ENCODE measurements at regions not wholly inside any gene's neighbourhood (a gene's known extent, or its start where the extent isn't known, plus 50 kb on each side); places are given as distances from the start of the nearest gene placed in this dataset.

DNA sequence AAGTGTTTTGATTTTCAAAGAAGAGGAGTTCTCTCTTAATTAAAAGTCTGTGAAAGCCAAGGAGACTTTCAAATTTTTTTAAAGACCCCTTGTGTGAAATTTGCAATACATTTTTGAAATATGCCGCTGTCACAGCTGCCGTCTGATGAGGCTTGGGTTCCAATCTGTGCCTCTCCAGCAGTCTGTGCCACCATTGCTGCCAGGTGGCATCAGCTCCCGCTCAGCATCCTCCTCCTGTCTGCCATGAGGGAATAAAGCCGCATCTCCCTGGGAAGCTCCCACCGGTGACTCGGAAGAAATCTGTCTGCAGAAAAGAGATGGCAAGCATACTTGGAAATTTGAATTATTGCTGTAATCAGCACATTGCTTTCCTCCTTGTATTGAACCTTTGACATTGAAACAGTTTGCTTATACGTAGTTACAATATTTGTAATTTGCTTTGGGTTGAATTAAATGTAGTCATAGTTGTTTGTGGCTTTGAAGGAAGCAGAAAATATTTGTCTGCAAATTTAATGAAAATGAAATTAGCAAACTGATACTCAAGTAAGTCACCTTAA lies 145.7 kb upstream of the SNX2 start:
- POLR2A ChIA-PET = no interaction called here
- CTCF ChIA-PET = no interaction called here
- TF ChIP-seq, protein P1, sequence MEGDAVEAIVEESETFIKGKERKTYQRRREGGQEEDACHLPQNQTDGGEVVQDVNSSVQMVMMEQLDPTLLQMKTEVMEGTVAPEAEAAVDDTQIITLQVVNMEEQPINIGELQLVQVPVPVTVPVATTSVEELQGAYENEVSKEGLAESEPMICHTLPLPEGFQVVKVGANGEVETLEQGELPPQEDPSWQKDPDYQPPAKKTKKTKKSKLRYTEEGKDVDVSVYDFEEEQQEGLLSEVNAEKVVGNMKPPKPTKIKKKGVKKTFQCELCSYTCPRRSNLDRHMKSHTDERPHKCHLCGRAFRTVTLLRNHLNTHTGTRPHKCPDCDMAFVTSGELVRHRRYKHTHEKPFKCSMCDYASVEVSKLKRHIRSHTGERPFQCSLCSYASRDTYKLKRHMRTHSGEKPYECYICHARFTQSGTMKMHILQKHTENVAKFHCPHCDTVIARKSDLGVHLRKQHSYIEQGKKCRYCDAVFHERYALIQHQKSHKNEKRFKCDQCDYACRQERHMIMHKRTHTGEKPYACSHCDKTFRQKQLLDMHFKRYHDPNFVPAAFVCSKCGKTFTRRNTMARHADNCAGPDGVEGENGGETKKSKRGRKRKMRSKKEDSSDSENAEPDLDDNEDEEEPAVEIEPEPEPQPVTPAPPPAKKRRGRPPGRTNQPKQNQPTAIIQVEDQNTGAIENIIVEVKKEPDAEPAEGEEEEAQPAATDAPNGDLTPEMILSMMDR (IDR thresholded peaks at IDR 0.05; ENCODE audit: control extremely low read depth, extremely low read depth, low read depth, missing control alignments) = no peak
- no peak for DNase-seq (ENCODE audit: extremely low spot score)

DNA sequence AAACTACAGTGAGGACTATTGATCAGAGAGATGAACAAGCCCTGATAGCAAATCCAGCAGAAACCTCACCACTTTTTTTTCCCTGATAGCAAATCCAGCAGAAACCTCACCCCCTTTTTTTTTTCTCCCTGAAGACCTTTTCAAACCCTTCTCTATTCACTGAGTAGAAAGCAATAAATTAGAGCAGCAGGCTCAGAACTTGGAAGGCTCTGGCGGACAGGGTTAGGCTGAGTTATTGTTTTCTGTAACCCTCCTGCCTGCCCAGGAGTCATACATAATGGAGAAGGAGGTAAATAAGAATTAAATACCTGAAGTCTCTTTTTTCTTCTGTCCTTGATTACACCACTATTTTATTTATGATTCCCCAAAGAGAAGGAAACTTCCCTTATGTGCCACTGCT lies 136.3 kb upstream of the SNX2 start:
- POLR2A ChIA-PET = no interaction called here
- TF ChIP-seq, protein P1 (IDR thresholded peaks at IDR 0.05; ENCODE audit: control extremely low read depth, extremely low read depth, low read depth, missing control alignments) = no peak
- DNase-seq (ENCODE audit: extremely low spot score) = no peak
- CTCF ChIA-PET = no interaction called here

DNA sequence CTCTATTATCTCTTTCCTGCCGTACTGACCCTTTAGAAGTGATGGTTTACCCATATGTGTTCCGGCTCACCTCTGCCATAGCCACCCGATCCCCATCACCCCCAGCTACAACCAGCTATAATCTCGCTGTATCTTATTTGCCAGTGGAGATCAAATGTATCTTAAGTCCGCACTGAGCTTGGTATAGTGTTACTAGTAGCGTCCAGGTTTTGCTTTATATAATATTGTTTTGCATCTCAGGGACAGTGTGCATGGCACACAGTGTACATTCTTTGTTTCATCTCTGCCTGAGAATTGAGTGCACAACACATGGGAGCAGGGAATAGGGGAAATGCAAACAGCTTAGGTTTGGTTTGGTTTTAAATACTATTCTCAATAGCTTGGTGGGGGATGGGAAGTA lies 135.8 kb upstream of the SNX2 start:
- ChIA-PET POLR2A (no interaction called here), CTCF (interaction anchor here (0.7 kb wide), 1 partner anchor 9 kb away, joined by 3 read pairs; no protein-coding TSS in a partner anchor)
- no peak for DNase-seq (ENCODE audit: extremely low spot score)
- TF ChIP-seq, protein P1 (IDR thresholded peaks at IDR 0.05; ENCODE audit: control extremely low read depth, extremely low read depth, low read depth, missing control alignments) = no peak

- ChIA-PET POLR2A (no interaction called here), CTCF (interaction anchor here (0.7 kb wide), 1 partner anchor 10 kb away, joined by 3 read pairs; no protein-coding TSS in a partner anchor)
- TF ChIP-seq, protein P1 (IDR thresholded peaks at IDR 0.05; ENCODE audit: control extremely low read depth, extremely low read depth, low read depth, missing control alignments) = no peak
- no peak for DNase-seq (ENCODE audit: extremely low spot score)
Observed at GRCh38 chr5:122639864-122640263, 135.0 kb upstream of the SNX2 start.

DNA sequence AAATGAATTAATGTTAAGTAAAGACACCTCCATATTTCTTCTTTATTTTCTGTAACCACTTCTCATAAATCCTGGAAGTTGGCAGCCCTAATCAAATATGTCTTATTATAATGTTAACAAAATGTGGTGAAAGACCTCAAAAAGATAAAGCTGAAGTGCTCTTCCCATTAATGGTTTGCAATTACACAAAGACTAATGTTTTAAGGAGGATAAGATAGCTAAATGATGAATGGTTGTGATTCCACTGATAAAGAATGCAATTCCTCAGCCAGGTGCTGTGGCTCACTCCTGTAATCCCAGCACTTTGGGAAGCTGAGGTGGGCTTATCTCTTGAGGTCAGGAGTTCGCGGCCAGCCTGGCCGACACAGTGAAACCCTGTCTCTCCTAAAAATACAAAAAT lies 125.8 kb upstream of the SNX2 start:
- TF ChIP-seq, protein P1 (IDR thresholded peaks at IDR 0.05; ENCODE audit: control extremely low read depth, extremely low read depth, low read depth, missing control alignments) = no peak
- no peak for DNase-seq (ENCODE audit: extremely low spot score)
- CTCF ChIA-PET = no interaction called here
- POLR2A ChIA-PET = no interaction called here

DNA sequence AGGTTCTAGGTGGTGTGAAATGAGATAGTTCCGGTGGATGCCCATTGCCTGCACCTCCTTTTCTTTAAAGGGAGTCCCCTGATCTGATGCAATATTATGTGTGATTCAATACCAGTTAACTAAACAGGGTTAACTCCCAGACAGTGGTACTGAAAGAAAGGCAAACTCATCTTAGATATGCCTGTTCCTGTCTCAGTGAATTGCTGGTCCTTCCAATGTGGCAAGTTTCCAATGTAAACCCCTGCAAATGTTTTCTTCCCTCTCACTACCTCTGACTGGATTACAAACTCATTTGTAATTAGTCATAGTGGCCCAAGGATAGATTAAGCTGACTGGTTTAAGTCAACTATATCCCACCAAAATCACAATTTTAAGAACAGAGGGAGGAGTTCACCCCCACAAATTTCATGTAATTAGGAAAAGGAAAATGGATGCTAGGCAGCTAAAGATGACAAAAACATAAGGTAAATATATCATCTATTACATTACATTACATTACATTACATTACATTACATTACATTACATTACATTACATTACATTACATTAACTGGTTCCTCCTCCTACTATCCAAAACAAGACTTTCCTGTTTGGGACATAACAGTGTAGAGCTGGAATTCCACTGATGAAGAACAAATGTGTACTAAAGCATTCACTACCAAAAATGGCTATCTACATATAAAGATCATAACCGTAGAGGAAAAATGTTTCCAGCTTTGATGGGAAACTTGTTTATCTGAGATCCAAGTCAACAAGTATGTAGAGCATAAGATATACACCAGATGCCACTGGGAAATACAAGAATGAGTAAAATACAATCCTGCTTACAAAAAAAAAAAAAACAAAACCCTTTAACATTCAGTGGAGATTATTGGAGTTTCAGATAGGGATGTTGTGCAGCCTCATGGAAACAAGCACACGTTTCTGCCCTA lies 121.5 kb upstream of the SNX2 start:
- ChIA-PET POLR2A (no interaction called here), CTCF (interaction anchor here (1.3 kb wide), 1 partner anchor 13 kb away, joined by 3 read pairs; no protein-coding TSS in a partner anchor)
- TF ChIP-seq, protein P1 (IDR thresholded peaks at IDR 0.05; ENCODE audit: control extremely low read depth, extremely low read depth, low read depth, missing control alignments) = no peak
- no peak for DNase-seq (ENCODE audit: extremely low spot score)

Measured in GM10248 (cell line).